ENCODE measurements at regions not wholly inside any gene's neighbourhood (a gene's known extent, or its start where the extent isn't known, plus 50 kb on each side); places are given as distances from the start of the nearest gene placed in this dataset.
A peak's percentile ranks its signal among the peaks of the same experiment; 100 is the strongest.

DNA sequence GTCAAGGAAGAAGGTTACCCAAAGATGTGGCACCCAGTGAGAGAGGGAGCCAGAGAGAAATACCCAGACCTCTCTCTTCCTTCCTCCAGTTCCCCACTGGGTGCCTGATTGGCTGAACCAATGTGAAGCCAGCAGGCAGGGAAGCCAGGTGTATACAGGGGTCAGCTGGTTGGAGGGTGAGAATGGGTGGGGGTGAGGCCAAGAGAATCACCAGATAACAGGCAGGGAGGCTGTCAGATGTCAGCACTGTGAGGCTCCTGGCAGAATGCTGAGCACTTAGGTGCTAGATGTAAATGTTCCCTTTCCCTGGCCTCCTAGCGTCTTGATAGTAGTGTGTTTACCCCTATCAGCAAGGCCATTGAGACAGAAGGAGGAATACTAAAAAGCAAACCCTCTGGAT lies 104.0 kb upstream of the MGAT5 start (continued):
- no peak for TF ChIP-seq TAF7 (tag; IDR thresholded peaks at IDR 0.05)
- no peak for TF ChIP-seq GABPB2 (CRISPR knock-in tag; conservative IDR thresholded peaks at IDR 0.05)
- no peak for TF ChIP-seq ZNF561 (CRISPR knock-in tag; conservative IDR thresholded peaks at IDR 0.05)
- TF ChIP-seq, protein P1, sequence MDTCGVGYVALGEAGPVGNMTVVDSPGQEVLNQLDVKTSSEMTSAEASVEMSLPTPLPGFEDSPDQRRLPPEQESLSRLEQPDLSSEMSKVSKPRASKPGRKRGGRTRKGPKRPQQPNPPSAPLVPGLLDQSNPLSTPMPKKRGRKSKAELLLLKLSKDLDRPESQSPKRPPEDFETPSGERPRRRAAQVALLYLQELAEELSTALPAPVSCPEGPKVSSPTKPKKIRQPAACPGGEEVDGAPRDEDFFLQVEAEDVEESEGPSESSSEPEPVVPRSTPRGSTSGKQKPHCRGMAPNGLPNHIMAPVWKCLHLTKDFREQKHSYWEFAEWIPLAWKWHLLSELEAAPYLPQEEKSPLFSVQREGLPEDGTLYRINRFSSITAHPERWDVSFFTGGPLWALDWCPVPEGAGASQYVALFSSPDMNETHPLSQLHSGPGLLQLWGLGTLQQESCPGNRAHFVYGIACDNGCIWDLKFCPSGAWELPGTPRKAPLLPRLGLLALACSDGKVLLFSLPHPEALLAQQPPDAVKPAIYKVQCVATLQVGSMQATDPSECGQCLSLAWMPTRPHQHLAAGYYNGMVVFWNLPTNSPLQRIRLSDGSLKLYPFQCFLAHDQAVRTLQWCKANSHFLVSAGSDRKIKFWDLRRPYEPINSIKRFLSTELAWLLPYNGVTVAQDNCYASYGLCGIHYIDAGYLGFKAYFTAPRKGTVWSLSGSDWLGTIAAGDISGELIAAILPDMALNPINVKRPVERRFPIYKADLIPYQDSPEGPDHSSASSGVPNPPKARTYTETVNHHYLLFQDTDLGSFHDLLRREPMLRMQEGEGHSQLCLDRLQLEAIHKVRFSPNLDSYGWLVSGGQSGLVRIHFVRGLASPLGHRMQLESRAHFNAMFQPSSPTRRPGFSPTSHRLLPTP (IDR thresholded peaks at IDR 0.05; ENCODE audit: borderline replicate concordance, extremely low read depth, insufficient read length): no peak
- peak; percentile 14; the same call in 1 of the 2 replicates for TF ChIP-seq CXXC5 (CRISPR knock-in tag; IDR thresholded peaks at IDR 0.05)
- TF ChIP-seq ZNF217 (CRISPR knock-in tag; IDR thresholded peaks at IDR 0.05): no peak
- TF ChIP-seq FOXA1 (IDR thresholded peaks at IDR 0.05; ENCODE audit: borderline replicate concordance): no peak
- TF ChIP-seq E2F4 (CRISPR knock-in tag; IDR thresholded peaks at IDR 0.05; ENCODE audit: low read depth): no peak
- TF ChIP-seq FOSL1 (tag; conservative IDR thresholded peaks at IDR 0.05): no peak
- TF ChIP-seq HES1 (IDR thresholded peaks at IDR 0.05; ENCODE audit: low read depth): no peak
- TF ChIP-seq, protein P2, sequence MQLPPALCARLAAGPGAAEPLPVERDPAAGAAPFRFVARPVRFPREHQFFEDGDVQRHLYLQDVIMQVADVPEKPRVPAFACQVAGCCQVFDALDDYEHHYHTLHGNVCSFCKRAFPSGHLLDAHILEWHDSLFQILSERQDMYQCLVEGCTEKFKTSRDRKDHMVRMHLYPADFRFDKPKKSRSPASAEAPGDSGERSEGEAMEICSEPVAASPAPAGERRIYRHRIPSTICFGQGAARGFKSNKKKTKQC (CRISPR knock-in tag; IDR thresholded peaks at IDR 0.05): no peak
- no peak for TF ChIP-seq RBBP5 (IDR thresholded peaks at IDR 0.05; ENCODE audit: borderline replicate concordance, insufficient read depth, low read length, poor library complexity, severe bottlenecking)
- no peak for TF ChIP-seq HIVEP1 (CRISPR knock-in tag; IDR thresholded peaks at IDR 0.05)
- TF ChIP-seq PHB (CRISPR knock-in tag; IDR thresholded peaks at IDR 0.05): no peak
- TF ChIP-seq ZNF140 (CRISPR knock-in tag; IDR thresholded peaks at IDR 0.05): no peak
- 0 out of 2 replicates have a peak, but pooled peaks have one; percentile 8 for TF ChIP-seq TAL1 (IDR thresholded peaks at IDR 0.05)
- no peak for TF ChIP-seq ZBTB12 (CRISPR knock-in tag; IDR thresholded peaks at IDR 0.05)
- no peak for TF ChIP-seq FOXA3 (CRISPR knock-in tag; conservative IDR thresholded peaks at IDR 0.05 in 1 of 2, IDR thresholded peaks at IDR 0.05 in 1 of 2)
- TF ChIP-seq RAD21 (CRISPR knock-in tag; conservative IDR thresholded peaks at IDR 0.05 in 1 of 2, IDR thresholded peaks at IDR 0.05 in 1 of 2): no peak
- no peak for TF ChIP-seq ERF (CRISPR knock-in tag; IDR thresholded peaks at IDR 0.05)
- TF ChIP-seq ZNF584 (CRISPR knock-in tag; IDR thresholded peaks at IDR 0.05; ENCODE audit: low read depth): no peak
